B cell (primary cell): ENCODE measurements at regions not wholly inside any gene's neighbourhood (a gene's known extent, or its start where the extent isn't known, plus 50 kb on each side); places are given as distances from the start of the nearest gene placed in this dataset.

Experiments
- ATAC-seq: fragments of 200-7000 bp; cut with Tn5 transposase; one replicate; pipeline ENCODE4 v1.10.0; 2021; ENCODE audit warnings: low read depth, mild to moderate bottlenecking, moderate number of reproducible peaks, moderate library complexity
- CTCF ChIA-PET: fragments of 350-600 bp; sonication (Branson Sonifier 250); formaldehyde crosslinking; loops from one replicate; lab custom pipeline; 2021; ENCODE audit warnings: antibody characterized with exemption, inconsistent platforms; lab: Charles Lee
- POLR2A ChIA-PET: fragments of 350-600 bp; sonication (Branson Sonifier 250); formaldehyde crosslinking; loops from one replicate; lab custom pipeline; 2021; ENCODE audit warnings: antibody characterized with exemption; lab: Charles Lee
- DNase-seq: peaks from one replicate; pipeline ENCODE4 v3.0.0; 2013
- H2AFZ ChIP-seq: 2 replicates; pipeline ENCODE4 v1.6.1; 2012; ENCODE audit warnings: mild to moderate bottlenecking, low read depth, low read length; ENCODE audit not compliant: insufficient read depth, poor library complexity, severe bottlenecking
- H3K27ac ChIP-seq, 2 donors: 1 replicate in 1 of 2; 2 replicates in 1 of 2; pipeline ENCODE4 v1.5.1; 2012 to 2013; ENCODE audit warnings: low read length in 2 of 2, mild to moderate bottlenecking in 2 of 2, moderate library complexity in 1 of 2
- H3K27me3 ChIP-seq, 4 experiments: fragments of 200-600 bp in 1 of 4; sonication (generic) in 1 of 4; replicated peaks in 1 of 4; 1 replicate in 2 of 4; 2 replicates in 2 of 4; pipeline versions ENCODE4 v1.6.1 to v1.7.0; 2013 to 2016; ENCODE audit warnings: low read length in 3 of 4, mild to moderate bottlenecking in 2 of 4, mixed read lengths in 1 of 4, moderate library complexity in 1 of 4; ENCODE audit not compliant: insufficient read depth in 4 of 4, control insufficient read depth in 3 of 4; ENCODE audit errors: control extremely low read depth in 1 of 4
- H3K36me3 ChIP-seq, 2 experiments: replicated peaks in 1 of 2; 1 replicate in 1 of 2; 2 replicates in 1 of 2; pipeline versions ENCODE4 v1.6.1 to v1.7.1; 2013; ENCODE audit warnings: low read length in 1 of 2; ENCODE audit not compliant: insufficient read depth in 2 of 2, control insufficient read depth in 1 of 2; ENCODE audit errors: control extremely low read depth in 1 of 2, extremely low read depth in 1 of 2
- H3K4me1 ChIP-seq, 2 donors: fragments of 200-600 bp in 1 of 2; sonication (generic) in 1 of 2; 1 replicate in 1 of 2; 2 replicates in 1 of 2; pipeline versions ENCODE4 v1.5.1 to v1.6.1; 2013 to 2017; ENCODE audit warnings: low read length in 2 of 2; ENCODE audit not compliant: control insufficient read depth in 2 of 2, insufficient read depth in 2 of 2
- H3K4me2 ChIP-seq: replicated peaks from 2 replicates; pipeline ENCODE3; 2012; ENCODE audit warnings: mild to moderate bottlenecking, low read depth, low read length; ENCODE audit not compliant: poor library complexity, severe bottlenecking
- H3K4me3 ChIP-seq, 5 experiments: fragments of 200-600 bp in 1 of 5; sonication (generic) in 1 of 5; 1 replicate in 3 of 5; 2 replicates in 2 of 5; pipeline versions ENCODE4 v1.5.1 to v1.7.0; 2011 to 2016; ENCODE audit warnings: low read length in 4 of 5, mild to moderate bottlenecking in 4 of 5, low read depth in 2 of 5, control low read depth in 1 of 5, moderate library complexity in 1 of 5; ENCODE audit not compliant: insufficient read depth in 1 of 5; ENCODE audit errors: control extremely low read depth in 1 of 5, extremely low read depth in 1 of 5
- H3K79me2 ChIP-seq: fragments of 200-600 bp; sonication (generic); one replicate; pipeline ENCODE4 v1.6.0; 2016; ENCODE audit warnings: low read length; ENCODE audit not compliant: control insufficient read depth, insufficient read depth
- H3K9ac ChIP-seq: fragments of 200-600 bp; sonication (generic); 2 replicates; pipeline ENCODE4 v1.6.1; 2017; ENCODE audit warnings: mild to moderate bottlenecking, low read length, moderate library complexity
- H3K9me3 ChIP-seq, 3 donors: one replicate each; pipeline versions ENCODE4 v1.6.1 to v1.7.1; 2013; ENCODE audit warnings: low read length in 2 of 3; ENCODE audit not compliant: control insufficient read depth in 2 of 3, insufficient read depth in 1 of 3; ENCODE audit errors: control extremely low read depth in 1 of 3
- H4K20me1 ChIP-seq: 2 replicates; pipeline ENCODE4 v1.6.0; 2012; ENCODE audit warnings: mild to moderate bottlenecking, low read length; ENCODE audit not compliant: insufficient read depth, control insufficient read depth, poor library complexity, severe bottlenecking
- H3K27ac Mint-ChIP-seq: one replicate; pipeline ENCODE4 v1.8.0; 2021; ENCODE audit warnings: mixed read lengths
- H3K27me3 Mint-ChIP-seq: one replicate; pipeline ENCODE4 v1.8.0; 2021; ENCODE audit warnings: mixed read lengths
- H3K4me1 Mint-ChIP-seq: one replicate; pipeline ENCODE4 v1.8.0; 2021; ENCODE audit warnings: mixed read lengths
- H3K4me3 Mint-ChIP-seq: one replicate; pipeline ENCODE4 v1.8.0; 2021; ENCODE audit warnings: mixed read lengths
- H3K9me3 Mint-ChIP-seq: one replicate; pipeline ENCODE4 v1.8.0; 2022; ENCODE audit warnings: mixed read lengths; ENCODE audit not compliant: insufficient read depth
- EZH2 ChIP-seq: IDR thresholded peaks from 2 replicates; pipeline ENCODE4 v1.6.1; 2012; ENCODE audit warnings: borderline replicate concordance, low read depth, mild to moderate bottlenecking, moderate library complexity, low read length; ENCODE audit not compliant: insufficient read depth, poor library complexity, severe bottlenecking
- WGBS: methylation state at CpG from one replicate; pipeline ENCODE4 v1.1.5; 2013; ENCODE audit warnings: missing lambda C conversion rate; ENCODE audit not compliant: insufficient coverage; 5-methylcytosine and 5-hydroxymethylcytosine counted together
- intact Hi-C: fragments of 100-400 bp; cut with micrococcal nuclease; formaldehyde crosslinking; loops from one replicate; pipeline ENCODE4 v1.10.0; 2022
- TF ChIP-seq, protein P1 (sequence below): fragments of 200-600 bp; IDR thresholded peaks from one replicate; pipeline ENCODE4 v1.8.0; 2022; ENCODE audit warnings: antibody characterized with exemption, mild to moderate bottlenecking

DNA sequence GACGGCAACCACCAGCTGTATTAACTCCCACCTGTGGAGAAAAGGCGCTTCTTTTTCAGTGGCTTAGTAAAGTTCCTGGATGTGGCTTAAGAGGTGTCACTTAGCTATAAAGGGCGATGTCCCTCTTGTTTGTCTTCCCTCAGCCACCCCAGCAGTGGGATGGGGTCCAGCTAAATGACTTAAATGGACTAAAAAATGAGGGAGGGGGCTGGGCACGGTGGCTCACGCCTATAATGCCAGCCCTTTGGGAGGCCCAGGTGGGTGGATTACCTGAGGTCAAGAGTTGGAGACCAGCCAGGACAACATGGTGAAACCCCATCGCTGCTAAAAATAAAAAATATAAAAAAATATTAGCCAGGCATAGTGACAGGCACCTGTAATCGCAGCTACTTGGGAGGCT lies 667.5 kb upstream of the RBFOX1 start:
- ChIA-PET POLR2A (no interaction called here), CTCF (no interaction called here)
- Mint-ChIP-seq H3K4me3 (no peak overlapping the region), H3K4me1 (no peaks in the 10 kb centered on the region), H3K27me3 (no peaks in the 10 kb centered on the region), H3K27ac (no peak overlapping the region), H3K9me3 (no peaks in the 10 kb centered on the region)
- Histone ChIP-seq H4K20me1 (no peaks in the 10 kb centered on the region), H2AFZ (no peak overlapping the region), H3K9ac (no peak overlapping the region), H3K4me1 (no peaks in the 10 kb centered on the region), H3K4me2 (no peak overlapping the region), H3K4me3 (no peak overlapping the region), H3K9me3 (no peaks in the 10 kb centered on the region), H3K27me3 (no peaks in the 10 kb centered on the region), H3K36me3 (no peaks in the 10 kb centered on the region), H3K27ac (no peak overlapping the region), H3K79me2 (no peaks in the 10 kb centered on the region)
- ATAC-seq (no peak), DNase-seq (no peak)
- WGBS: no CpG with 5 or more reads among the region's 7 CpGs
- intact Hi-C loops: no loop called here
- no peak for TF ChIP-seq EZH2
- TF ChIP-seq, protein P1, sequence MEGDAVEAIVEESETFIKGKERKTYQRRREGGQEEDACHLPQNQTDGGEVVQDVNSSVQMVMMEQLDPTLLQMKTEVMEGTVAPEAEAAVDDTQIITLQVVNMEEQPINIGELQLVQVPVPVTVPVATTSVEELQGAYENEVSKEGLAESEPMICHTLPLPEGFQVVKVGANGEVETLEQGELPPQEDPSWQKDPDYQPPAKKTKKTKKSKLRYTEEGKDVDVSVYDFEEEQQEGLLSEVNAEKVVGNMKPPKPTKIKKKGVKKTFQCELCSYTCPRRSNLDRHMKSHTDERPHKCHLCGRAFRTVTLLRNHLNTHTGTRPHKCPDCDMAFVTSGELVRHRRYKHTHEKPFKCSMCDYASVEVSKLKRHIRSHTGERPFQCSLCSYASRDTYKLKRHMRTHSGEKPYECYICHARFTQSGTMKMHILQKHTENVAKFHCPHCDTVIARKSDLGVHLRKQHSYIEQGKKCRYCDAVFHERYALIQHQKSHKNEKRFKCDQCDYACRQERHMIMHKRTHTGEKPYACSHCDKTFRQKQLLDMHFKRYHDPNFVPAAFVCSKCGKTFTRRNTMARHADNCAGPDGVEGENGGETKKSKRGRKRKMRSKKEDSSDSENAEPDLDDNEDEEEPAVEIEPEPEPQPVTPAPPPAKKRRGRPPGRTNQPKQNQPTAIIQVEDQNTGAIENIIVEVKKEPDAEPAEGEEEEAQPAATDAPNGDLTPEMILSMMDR: no peak

DNA sequence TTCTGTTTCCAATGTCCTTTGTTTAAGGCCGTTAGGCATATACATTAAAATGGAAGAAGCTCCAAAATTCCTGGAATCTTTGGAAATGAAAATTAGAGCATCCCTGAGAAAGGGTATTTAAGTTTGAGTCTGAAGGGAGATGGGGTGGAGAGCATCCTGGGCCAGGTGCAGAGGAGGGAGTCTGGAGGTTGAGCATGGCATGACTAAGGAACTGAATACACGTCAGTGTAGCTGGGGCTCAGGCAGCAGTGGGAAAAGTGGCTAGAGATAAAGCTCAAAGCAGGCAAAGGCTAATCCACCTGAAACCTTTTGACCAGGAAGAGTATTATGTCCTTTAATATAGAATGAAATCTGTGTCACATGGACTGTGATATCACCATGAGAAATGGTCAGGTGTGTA lies 669.0 kb upstream of the RBFOX1 start:
- Mint-ChIP-seq H3K27ac (no peak overlapping the region), H3K4me1 (no peaks in the 10 kb centered on the region), H3K27me3 (no peaks in the 10 kb centered on the region), H3K4me3 (no peak overlapping the region), H3K9me3 (no peaks in the 10 kb centered on the region)
- ATAC-seq (no peak), DNase-seq (no peak)
- intact Hi-C loops: no loop called here
- H3K79me2 ChIP-seq: no peaks in the 10 kb centered on the region
- H3K36me3 ChIP-seq: no peaks in the 10 kb centered on the region
- no peaks in the 10 kb centered on the region for H3K4me1 ChIP-seq
- no peak overlapping the region for H3K9ac ChIP-seq
- no peaks in the 10 kb centered on the region for H3K27me3 ChIP-seq
- no peaks in the 10 kb centered on the region for H4K20me1 ChIP-seq
- H3K4me3 ChIP-seq: no peak overlapping the region
- TF ChIP-seq, protein P1: no peak
- no peak for TF ChIP-seq EZH2
- H3K4me2 ChIP-seq: no peak overlapping the region
- no peak overlapping the region for H2AFZ ChIP-seq
- H3K9me3 ChIP-seq: no peaks in the 10 kb centered on the region
- WGBS: 49% methylated on average over 2 of the region's 2 CpGs
- ChIA-PET POLR2A (no interaction called here), CTCF (interaction anchor here (0.6 kb wide), 1 partner anchor 120 kb away, joined by 3 read pairs; no protein-coding TSS in a partner anchor)
- H3K27ac ChIP-seq: no peak overlapping the region
